SIG-M5 treated with dmso at 0.1 percent for 504 hours (cell line): ENCODE measurements at regions not wholly inside any gene's neighbourhood (a gene's known extent, or its start where the extent isn't known, plus 50 kb on each side); places are given as distances from the start of the nearest gene placed in this dataset.
A peak's percentile ranks its signal among the peaks of the same experiment; 100 is the strongest.
"Not testable (repeated sequence)": the region's sequence is repeated elsewhere in the genome, so short reads cannot be mapped to it uniquely, and the experiment has no call there.

Source experiments
- DNase-seq: peaks from one replicate; lab custom pipeline; 2025; ENCODE audit not compliant: unreplicated experiment; lab: John Stamatoyannopoulos, UW

DNA sequence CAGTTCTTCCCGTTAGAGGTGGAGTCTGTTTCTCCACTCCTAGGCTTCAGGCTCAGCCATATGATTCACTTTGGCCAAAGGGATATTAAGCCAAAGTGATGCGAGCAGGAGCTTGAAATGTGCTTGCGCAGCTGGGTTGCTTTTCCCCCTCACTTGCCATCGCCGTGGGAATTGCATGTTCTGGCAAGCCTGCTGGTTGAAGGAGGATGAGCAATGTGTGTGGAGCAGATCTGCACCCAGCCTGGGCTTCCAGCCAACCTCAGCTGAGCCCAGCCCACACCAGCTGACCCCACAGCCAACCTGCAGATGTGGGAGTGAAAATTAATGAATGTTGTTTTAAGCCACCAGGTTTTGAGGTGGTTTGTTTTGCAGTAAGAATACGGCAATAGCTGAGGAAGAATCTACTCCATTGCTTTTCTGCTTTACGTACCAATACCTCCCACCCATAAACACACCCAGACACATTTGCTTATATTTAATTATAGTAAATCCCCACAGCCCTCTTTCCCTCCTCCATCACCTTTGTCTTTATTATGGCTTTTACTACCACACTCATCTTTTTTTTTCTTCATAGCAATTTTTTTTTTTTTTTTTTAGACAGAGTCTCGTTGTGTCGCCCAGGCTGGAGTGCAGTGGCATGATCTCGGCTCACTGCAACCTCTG is 132.8 kb upstream of the FUNDC1 start:
- no peak for DNase-seq

DNA sequence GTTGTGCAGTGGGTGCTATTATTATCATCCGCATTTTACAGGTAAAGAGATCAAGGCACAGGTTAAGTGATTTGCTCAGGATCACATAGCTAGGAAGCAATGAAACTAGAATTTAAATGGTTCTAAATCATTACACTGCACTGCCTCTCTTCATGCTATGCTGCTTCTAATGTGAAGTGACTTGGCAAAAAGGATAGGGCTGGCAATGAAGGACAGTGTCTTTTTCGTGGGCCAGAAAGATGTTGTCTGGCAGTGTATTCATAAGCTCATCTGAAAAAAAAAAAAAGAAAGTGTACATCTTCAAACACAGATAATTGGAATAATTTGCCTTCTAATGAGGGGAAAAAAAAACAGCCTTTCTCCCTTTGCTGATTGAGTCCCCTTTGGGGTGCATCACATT is 132.2 kb upstream of the FUNDC1 start:
- DNase-seq: no peak

DNA sequence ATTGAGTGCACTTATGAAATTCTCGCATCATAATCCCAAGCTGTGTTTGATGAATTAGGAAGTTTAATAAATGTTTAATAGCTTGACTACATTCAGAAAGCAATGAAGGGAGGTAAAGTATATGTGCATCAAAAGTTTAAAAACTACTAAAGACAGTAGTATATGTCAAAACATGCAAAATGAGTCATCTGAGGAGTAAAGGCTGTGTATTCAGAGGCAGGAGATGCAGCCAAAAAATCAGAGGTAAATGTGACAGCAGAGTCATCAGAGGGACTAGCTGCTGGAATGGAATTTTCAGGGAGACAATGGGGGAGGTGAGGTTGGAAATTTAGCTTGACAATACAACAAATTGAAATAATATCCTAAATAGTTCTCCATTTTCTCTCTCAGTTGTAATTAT is 127.0 kb upstream of the FUNDC1 start:
- DNase-seq: no peak

DNA sequence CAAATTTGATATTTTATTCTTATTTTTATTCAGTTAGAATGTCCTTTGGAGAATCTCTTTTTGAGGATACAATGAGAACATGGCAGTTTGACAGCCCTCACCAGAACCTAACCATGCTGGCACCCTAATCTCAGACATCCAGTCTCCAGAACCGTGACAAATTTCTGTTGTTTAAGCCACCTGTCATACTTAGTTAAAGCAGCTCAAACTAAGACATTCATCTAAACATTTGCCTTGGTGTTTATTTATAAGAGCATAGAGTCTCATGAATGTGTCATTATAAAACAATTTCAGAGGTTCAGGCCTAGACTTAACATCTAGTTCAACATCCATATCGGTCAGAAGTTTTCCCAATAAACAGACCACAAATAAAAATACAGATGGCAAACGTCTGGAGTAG is 125.1 kb upstream of the FUNDC1 start:
- no peak for DNase-seq

DNA sequence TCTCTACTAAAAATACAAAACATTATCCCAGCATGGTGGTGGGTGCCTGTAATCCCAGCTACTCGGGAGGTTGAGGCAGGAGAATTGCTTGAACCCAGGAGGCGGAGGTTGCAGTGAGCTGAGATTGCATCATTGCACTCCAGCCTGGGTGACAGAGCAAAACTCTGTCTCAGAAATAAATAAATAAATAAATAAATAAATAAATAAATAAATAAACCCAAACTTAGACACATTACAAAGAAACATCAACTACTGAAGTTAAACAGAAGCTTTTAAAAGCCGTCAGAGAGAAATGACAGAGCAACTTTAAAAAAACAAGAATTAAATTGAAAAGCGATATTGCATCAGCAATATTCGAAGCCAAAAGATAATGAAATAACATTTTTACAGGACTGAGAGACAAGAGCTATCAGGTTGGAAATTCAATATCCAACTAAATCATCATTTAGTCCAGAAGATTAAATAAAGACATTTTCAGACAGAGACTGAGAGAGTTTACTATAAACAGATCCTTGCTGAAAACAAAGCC is 115.1 kb upstream of the FUNDC1 start:
- DNase-seq: not testable (repeated sequence)

DNA sequence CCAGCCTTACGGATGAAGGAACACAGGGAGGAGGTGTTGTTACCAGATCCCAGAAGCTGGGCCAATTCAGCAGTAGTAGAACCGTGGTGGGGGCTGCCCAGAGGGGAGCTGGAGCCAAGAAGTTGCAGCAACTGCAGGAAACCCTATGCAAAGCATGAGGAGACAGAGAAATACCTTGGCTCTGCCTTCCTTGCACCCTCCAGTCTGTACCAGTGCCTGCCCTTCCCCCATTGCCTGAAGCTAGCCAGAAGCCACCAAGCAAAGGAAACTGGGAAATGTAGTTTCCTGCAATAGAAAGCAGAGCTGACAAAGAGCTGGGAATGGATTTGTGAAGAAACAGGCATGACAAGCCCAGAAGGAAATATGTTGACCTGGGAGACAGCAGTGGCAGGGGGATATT is 108.7 kb upstream of the FUNDC1 start:
- DNase-seq: no peak

DNA sequence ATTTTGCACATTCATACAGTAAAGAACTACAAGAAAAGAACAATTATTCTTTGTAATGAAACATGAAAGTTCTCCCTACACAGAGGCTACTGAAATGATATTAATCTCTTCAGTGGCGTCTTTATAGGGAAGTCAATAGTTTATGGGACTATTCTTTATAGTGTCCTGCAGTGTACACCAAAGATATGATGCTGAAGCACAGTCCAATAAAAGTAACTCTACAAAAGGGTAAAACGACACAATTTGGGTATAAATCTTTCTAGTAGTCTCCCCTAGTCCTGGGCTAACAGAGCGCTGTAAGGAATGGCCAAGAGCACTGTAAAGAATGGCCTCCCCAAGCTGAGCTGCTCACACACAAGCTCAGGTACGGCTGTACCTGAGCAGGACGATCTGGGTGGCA is 101.1 kb upstream of the FUNDC1 start:
- DNase-seq: no peak

DNA sequence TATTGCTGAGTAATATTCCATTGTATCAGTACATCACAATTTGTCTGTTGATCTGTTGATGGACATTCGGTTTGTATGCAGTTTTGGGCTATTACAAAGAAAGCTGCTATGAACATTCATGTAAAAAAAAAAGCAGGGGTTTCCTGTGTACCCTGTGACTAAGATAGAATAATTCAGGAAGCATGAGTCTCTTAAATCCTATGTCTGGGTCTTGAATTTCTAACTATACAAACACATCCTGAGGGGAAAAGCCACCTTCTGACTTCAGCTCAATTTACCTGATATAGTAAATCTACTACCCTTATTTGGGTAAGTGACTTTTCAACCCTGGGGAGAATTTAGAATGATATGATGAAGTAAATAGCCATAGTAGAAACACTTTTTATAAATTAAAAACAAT is 94.6 kb upstream of the FUNDC1 start:
- no peak for DNase-seq

DNA sequence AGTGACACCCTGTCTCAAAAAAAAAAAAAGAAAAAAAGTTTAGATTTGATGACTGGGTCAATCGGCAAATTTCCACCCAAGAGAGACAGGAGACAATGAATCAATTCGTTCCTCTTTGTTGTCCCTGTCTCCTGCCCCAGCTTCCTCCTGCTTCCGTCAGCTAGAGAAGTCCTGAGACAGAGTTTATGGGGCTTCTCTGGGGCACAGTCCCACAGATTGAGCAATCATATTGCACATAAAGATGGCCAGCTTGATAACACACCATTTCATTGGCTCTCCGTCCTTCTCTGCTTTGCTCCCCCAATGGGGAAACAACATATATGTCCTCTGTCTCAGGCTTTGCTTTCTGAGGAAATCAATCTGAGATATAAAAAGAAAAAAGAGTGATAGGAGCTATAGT is 78.4 kb upstream of the FUNDC1 start:
- peak; percentile 45 for DNase-seq

DNA sequence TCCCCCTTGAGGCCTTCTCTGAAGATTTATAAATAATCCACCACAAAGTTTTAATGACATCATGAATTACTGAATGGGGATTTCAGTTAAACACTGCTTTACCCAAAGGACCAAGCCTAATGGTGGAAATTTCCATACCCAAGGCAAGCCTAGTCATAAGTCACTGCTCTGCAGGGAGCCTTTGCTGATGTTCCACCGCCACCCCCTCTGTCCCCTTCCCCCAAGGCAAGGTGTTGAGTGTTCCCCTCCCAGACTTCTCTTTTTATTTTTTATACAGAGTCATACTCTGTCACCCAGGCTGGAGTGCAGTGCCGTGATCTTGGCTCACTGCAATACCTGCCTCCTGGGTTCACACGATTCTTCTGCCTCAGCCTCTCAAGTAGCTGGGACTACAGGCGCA is 76.4 kb upstream of the FUNDC1 start:
- DNase-seq: no peak

DNA sequence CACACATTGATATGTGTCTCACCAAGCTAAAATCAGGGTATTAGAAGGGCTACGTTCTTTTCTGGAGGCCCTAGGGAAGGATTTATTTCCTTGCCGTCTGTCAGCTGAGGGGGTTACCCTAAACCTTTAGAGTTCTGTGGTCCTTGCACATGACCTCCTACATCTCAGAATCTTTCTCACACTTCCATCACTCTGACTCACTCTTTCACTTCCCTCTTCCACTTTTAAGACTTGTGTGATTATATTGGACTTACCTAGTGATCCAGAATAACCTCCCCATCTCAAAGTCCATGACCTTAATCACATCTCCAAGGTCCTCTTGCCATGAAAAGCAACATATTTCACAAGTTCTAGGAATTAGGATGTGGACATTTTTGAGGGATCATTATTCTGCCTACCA is 53.6 kb upstream of the FUNDC1 start:
- DNase-seq: peak; percentile 78
